ENCODE measurements at regions not wholly inside any gene's neighbourhood (a gene's known extent, or its start where the extent isn't known, plus 50 kb on each side); places are given as distances from the start of the nearest gene placed in this dataset.

DNA sequence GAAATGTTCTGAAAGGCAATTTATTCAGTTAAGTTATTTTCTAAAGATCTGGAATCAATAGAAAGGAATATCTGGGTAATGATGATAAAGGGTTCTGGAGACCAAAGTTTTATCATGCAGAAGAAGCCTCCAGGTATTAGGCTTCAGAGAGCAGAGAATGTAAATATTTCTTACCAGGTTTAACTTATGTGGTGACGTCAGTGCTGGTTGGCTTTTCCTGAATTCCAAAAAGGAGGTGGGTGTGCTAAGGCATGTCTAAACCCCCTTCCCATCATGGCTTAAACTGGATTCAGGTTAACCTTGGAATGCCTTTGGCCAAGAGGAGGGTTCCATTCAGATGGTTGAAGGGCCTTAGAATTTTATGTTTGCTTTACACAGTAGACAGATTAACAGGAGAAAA is 829.9 kb downstream of the NCAM2 start:
- TF ChIP-seq, protein P1, sequence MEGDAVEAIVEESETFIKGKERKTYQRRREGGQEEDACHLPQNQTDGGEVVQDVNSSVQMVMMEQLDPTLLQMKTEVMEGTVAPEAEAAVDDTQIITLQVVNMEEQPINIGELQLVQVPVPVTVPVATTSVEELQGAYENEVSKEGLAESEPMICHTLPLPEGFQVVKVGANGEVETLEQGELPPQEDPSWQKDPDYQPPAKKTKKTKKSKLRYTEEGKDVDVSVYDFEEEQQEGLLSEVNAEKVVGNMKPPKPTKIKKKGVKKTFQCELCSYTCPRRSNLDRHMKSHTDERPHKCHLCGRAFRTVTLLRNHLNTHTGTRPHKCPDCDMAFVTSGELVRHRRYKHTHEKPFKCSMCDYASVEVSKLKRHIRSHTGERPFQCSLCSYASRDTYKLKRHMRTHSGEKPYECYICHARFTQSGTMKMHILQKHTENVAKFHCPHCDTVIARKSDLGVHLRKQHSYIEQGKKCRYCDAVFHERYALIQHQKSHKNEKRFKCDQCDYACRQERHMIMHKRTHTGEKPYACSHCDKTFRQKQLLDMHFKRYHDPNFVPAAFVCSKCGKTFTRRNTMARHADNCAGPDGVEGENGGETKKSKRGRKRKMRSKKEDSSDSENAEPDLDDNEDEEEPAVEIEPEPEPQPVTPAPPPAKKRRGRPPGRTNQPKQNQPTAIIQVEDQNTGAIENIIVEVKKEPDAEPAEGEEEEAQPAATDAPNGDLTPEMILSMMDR (IDR thresholded peaks at IDR 0.05): no peak
- TF ChIP-seq, protein P2, sequence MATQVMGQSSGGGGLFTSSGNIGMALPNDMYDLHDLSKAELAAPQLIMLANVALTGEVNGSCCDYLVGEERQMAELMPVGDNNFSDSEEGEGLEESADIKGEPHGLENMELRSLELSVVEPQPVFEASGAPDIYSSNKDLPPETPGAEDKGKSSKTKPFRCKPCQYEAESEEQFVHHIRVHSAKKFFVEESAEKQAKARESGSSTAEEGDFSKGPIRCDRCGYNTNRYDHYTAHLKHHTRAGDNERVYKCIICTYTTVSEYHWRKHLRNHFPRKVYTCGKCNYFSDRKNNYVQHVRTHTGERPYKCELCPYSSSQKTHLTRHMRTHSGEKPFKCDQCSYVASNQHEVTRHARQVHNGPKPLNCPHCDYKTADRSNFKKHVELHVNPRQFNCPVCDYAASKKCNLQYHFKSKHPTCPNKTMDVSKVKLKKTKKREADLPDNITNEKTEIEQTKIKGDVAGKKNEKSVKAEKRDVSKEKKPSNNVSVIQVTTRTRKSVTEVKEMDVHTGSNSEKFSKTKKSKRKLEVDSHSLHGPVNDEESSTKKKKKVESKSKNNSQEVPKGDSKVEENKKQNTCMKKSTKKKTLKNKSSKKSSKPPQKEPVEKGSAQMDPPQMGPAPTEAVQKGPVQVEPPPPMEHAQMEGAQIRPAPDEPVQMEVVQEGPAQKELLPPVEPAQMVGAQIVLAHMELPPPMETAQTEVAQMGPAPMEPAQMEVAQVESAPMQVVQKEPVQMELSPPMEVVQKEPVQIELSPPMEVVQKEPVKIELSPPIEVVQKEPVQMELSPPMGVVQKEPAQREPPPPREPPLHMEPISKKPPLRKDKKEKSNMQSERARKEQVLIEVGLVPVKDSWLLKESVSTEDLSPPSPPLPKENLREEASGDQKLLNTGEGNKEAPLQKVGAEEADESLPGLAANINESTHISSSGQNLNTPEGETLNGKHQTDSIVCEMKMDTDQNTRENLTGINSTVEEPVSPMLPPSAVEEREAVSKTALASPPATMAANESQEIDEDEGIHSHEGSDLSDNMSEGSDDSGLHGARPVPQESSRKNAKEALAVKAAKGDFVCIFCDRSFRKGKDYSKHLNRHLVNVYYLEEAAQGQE (IDR thresholded peaks at IDR 0.05; ENCODE audit: insufficient read depth in 1 of 2, low read depth in 2 of 2, low read length in 1 of 2): no peak

Measured in Panc1 (cell line).